ENCODE measurements at regions not wholly inside any gene's neighbourhood (a gene's known extent, or its start where the extent isn't known, plus 50 kb on each side); places are given as distances from the start of the nearest gene placed in this dataset.

GRCh38 chr21:20010691-20011200 lies 987.5 kb upstream of the NCAM2 start:
- in situ Hi-C loops (cut with MboI; ENCODE audit: low sequenced_read_pairs, unreplicated experiment) = no loop called here
- DNase-seq (ENCODE audit: low spot score) = no peak
- no peak for TF ChIP-seq CTCF (IDR thresholded peaks at IDR 0.05; ENCODE audit: borderline replicate concordance, control extremely low read depth, extremely low read depth, insufficient read depth, missing control alignments)

GRCh38 chr21:20013851-20014250 lies 984.4 kb upstream of the NCAM2 start:
- no peak for DNase-seq (ENCODE audit: low spot score)
- TF ChIP-seq CTCF (IDR thresholded peaks at IDR 0.05; ENCODE audit: borderline replicate concordance, control extremely low read depth, extremely low read depth, insufficient read depth, missing control alignments) = no peak
- in situ Hi-C loops (cut with MboI; ENCODE audit: low sequenced_read_pairs, unreplicated experiment) = no loop called here

GRCh38 chr21:20016435-20017005 lies 981.7 kb upstream of the NCAM2 start:
- in situ Hi-C loops (cut with MboI; ENCODE audit: low sequenced_read_pairs, unreplicated experiment) = no loop called here
- DNase-seq (ENCODE audit: low spot score) = no peak
- TF ChIP-seq CTCF (IDR thresholded peaks at IDR 0.05; ENCODE audit: borderline replicate concordance, control extremely low read depth, extremely low read depth, insufficient read depth, missing control alignments) = no peak

- no peak for DNase-seq (ENCODE audit: low spot score)
- no peak for TF ChIP-seq CTCF (IDR thresholded peaks at IDR 0.05; ENCODE audit: borderline replicate concordance, control extremely low read depth, extremely low read depth, insufficient read depth, missing control alignments)
- in situ Hi-C loops (cut with MboI; ENCODE audit: low sequenced_read_pairs, unreplicated experiment) = no loop called here
Observed at GRCh38 chr21:20020026-20020425, 978.2 kb upstream of the NCAM2 start.

GRCh38 chr21:20023193-20023592 lies 975.0 kb upstream of the NCAM2 start:
- no peak for TF ChIP-seq CTCF (IDR thresholded peaks at IDR 0.05; ENCODE audit: borderline replicate concordance, control extremely low read depth, extremely low read depth, insufficient read depth, missing control alignments)
- no peak for DNase-seq (ENCODE audit: low spot score)
- in situ Hi-C loops (cut with MboI; ENCODE audit: low sequenced_read_pairs, unreplicated experiment) = no loop called here

- in situ Hi-C loops (cut with MboI; ENCODE audit: low sequenced_read_pairs, unreplicated experiment) = no loop called here
- no peak for DNase-seq (ENCODE audit: low spot score)
- no peak for TF ChIP-seq CTCF (IDR thresholded peaks at IDR 0.05; ENCODE audit: borderline replicate concordance, control extremely low read depth, extremely low read depth, insufficient read depth, missing control alignments)
Observed at GRCh38 chr21:20024741-20025140, 973.5 kb upstream of the NCAM2 start.
